NCI-H1436 (cell line): ENCODE measurements at regions not wholly inside any gene's neighbourhood (a gene's known extent, or its start where the extent isn't known, plus 50 kb on each side); places are given as distances from the start of the nearest gene placed in this dataset.
"Not testable (repeated sequence)": the region's sequence is repeated elsewhere in the genome, so short reads cannot be mapped to it uniquely, and the experiment has no call there.

ENCODE experiments used
- DNase-seq: peaks from one replicate; lab custom pipeline; 2025; lab: John Stamatoyannopoulos, UW

- DNase-seq, result no peak
These were observed 50.0 kb upstream of the EMX2 start for GRCh38 chr10:117492504-117492903.

DNA sequence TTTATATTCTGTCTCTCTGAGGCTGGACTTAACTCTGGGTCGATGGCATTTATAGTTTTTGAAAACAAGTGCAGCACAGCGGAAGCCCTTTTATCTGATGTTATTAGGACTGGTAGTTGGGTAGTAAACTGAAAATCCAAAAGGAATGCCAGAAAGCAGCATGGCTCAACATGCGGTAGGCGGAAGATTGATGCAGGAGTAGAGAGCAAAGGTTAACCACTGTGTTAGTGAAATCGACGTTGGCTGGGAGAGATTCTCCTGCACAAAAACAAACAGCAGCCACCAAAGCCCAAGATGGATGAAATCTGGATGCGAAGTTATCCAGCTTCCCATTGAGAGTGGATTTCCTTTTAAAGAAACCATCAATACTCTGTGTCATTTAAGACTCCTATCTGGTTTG is 54.5 kb upstream of the EMX2 start:
- DNase-seq, result no peak

DNA sequence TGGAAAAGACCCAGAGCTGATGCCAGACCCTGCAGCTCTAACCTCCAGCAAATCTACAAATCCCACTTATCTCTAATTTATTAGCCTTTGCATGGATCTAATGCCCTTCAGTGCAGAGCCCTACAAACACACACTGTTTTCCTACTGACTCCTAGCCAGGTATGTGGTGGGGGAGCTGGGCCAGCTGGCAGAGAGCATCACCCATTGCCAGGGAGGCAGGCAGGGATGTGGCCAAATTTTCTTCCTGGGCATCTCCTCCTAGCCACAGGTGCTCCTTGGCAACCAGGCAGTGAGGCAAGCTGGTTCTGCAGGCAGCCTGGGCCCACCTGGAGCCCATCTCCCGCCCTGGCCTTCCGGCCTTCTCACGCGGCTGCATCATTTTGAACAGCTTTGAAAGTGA is 55.9 kb upstream of the EMX2 start:
- DNase-seq, result no peak

GRCh38 chr10:117483056-117483590 is 59.4 kb upstream of the EMX2 start:
- no peak for DNase-seq

DNA sequence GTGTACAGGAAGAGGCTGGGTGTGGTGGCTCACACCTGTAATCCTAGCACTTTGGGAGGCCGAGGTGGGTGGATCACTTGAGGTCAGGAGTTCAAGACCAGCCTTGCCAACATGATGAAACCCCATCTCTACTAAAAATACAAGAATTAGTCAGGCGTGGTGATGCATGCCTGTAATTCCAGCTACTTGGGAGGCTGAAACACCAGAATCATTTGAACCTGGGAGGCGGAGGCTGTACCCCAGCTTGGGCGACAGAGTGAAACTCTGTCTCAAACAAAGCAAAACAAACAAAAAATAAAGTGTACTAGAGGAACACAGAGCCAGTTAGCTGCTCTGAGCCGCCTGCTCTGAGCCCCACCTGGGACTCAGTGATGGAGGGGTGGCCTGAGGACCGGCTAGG is 61.5 kb upstream of the EMX2 start:
- not testable (repeated sequence) for DNase-seq

GRCh38 chr10:117480097-117480496 is 62.4 kb upstream of the EMX2 start:
- DNase-seq, result no peak

- no peak for DNase-seq
These were observed 64.4 kb upstream of the EMX2 start for GRCh38 chr10:117477961-117478670.

- DNase-seq, result no peak
These were observed 65.2 kb upstream of the EMX2 start for GRCh38 chr10:117477211-117477947.

GRCh38 chr10:117476716-117477115 is 65.8 kb upstream of the EMX2 start:
- DNase-seq, result no peak

GRCh38 chr10:117476281-117476680 is 66.3 kb upstream of the EMX2 start:
- DNase-seq, result no peak

- DNase-seq, result no peak
These were observed 69.7 kb upstream of the EMX2 start for GRCh38 chr10:117472872-117473271.

GRCh38 chr10:117471344-117471874 is 71.1 kb upstream of the EMX2 start:
- no peak for DNase-seq

DNA sequence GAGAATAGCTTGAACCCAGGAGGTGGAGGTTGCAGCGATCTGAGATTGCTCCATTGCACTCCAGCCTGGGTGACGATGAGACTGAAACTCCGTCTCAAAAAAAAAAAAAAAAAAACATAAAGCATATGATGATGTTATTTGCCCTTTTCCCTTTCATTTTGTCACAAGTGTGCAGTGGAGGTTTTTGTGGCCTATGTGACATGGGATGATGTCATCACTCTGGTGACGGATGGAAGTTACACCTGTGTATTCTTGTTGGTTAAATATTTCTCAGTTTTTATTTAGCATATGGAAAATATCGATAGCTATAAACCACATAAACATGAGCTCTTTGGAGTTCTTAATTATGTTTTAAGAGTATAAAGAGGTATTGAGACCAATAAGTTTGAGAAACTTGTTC is 71.8 kb upstream of the EMX2 start:
- DNase-seq, result no peak

DNA sequence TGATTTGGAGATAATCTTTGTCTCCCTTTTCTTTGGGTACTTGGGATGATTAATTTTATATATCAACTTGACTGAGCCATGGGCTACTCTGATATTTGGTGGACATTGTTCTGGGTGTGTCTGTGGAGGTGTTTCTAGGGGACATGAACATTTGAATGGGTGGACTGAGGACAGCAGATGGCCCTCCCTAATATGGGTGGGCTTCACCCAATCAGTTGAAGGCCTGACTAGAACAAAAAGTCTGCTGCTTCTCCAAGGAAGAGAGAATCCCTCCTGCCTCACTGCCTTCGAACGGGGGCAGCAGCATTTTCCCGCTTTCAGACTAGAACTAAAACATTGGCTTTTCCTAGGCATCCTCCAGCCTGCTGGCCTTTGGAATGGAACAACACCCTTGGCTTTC is 73.9 kb upstream of the EMX2 start:
- DNase-seq, result no peak

- no peak for DNase-seq
These were observed 78.4 kb upstream of the EMX2 start for GRCh38 chr10:117464176-117464575.

DNA sequence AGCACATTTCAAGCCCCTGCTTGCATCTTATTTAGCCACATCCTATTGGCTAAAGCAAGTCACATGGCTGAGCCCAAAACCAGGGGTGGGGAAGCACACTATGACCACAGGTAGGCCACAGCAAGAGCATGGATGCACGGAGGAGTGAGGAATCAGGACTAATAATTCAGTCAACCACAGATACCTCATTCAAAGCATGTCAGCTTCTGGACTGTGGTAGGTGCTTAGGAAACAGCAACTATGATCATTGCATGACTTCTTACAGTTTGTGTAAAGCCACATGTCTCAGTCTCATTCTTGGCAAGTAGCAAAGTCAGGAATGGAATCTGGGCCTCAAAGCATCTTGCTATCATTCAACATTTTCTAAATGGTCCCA is 79.0 kb upstream of the EMX2 start:
- DNase-seq, result no peak

DNA sequence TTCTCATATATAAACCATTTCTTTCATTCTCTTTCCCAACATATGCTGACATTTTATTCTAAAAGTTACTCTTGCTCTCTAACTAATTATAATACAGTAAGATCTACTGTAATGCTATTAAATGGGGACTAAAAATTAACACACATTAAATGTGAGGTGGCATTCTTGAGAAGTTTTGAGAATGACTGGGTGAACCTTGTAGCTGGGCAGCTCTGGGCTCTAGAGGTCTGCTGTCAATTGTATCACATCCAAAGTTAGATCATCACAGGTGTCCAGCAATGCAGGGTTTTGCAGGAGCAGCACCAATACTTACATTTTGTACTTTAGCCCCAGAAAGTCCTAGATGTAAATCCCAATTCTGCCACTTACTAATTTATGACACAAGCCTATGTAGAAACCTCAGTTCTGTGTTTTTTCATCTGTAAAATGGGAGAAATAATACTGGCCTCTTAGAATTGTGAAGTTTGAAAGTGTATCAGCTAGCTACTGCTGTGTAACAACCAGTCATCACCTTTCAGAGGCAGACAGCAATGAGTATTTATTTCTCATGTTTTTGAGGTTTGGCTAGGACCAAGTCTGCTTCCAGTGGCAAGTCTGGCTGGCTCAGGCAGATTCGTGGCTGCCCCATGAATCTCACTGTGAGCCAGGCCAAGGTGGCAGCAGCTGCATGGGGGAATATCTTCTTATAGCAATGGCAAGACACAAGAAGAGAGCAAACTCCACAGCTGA is 79.6 kb upstream of the EMX2 start:
- DNase-seq, result no peak

DNA sequence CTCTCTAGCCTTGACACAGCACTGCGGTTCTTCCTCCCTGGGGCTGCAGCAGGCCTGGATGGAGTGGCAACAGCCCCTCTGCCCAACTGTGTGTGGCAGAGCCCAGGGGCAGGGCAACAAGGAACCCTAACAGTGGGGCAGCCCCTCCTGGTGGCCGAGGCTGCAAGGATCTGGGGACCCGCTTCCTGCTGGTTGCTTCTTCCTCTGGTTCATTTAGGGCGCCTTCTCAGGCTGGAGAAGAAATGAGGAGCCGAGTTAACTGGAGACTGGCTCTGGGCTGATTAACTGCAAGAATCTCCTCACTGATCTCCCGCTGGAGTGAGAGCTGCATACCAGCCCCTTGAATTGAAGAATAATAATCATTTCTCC is 80.1 kb upstream of the EMX2 start:
- no peak for DNase-seq

DNA sequence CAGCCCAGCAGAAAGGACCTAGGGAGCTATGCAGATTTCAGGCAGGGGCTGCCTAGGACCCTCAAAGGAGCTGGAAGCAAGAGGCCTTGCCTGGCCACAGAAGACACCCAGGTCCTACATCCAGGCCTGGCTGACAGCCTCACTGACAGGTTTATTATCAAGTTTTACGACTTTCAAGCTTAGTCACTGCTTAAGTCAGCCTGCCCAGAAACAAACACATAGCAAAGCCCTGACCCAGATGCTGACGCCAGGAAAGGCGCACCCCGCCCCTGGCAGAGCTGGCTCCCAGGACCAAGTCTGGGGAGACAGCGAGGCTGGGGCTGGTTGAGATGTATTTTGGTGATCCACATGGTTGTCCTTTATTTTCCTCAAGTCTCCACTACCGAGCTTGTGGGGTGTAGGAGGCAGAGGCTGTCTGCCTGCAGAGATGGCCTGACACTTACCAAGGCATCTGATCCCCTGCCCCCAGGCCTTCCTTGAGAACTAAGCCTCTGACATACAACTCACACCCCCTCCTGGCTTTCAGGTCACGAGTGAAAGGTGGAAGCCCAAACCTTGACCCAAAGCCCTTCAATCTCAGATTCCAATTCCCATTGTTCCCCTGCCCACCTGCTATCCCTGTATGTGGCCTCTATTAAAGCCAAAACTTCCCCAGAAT is 80.7 kb upstream of the EMX2 start:
- DNase-seq, result no peak

GRCh38 chr10:117460846-117461765 is 81.4 kb upstream of the EMX2 start:
- DNase-seq, result no peak

GRCh38 chr10:117458571-117458970 is 83.3 kb upstream of the PDZD8 start:
- DNase-seq, result no peak
